IMR-90 (cell line): ENCODE measurements at regions not wholly inside any gene's neighbourhood (a gene's known extent, or its start where the extent isn't known, plus 50 kb on each side); places are given as distances from the start of the nearest gene placed in this dataset.

Experiments
- POLR2A ChIP-seq: IDR thresholded peaks from 2 replicates; pipeline ENCODE4 v1.6.1; 2012; ENCODE audit warnings: mild to moderate bottlenecking, low read depth, low read length
- TF ChIP-seq, protein P1 (sequence below): conservative IDR thresholded peaks from 2 replicates; pipeline ENCODE4 v1.5.1; 2012; ENCODE audit warnings: mild to moderate bottlenecking, low read depth, low read length, improper control_type of control experiment

- TF ChIP-seq, protein P1, sequence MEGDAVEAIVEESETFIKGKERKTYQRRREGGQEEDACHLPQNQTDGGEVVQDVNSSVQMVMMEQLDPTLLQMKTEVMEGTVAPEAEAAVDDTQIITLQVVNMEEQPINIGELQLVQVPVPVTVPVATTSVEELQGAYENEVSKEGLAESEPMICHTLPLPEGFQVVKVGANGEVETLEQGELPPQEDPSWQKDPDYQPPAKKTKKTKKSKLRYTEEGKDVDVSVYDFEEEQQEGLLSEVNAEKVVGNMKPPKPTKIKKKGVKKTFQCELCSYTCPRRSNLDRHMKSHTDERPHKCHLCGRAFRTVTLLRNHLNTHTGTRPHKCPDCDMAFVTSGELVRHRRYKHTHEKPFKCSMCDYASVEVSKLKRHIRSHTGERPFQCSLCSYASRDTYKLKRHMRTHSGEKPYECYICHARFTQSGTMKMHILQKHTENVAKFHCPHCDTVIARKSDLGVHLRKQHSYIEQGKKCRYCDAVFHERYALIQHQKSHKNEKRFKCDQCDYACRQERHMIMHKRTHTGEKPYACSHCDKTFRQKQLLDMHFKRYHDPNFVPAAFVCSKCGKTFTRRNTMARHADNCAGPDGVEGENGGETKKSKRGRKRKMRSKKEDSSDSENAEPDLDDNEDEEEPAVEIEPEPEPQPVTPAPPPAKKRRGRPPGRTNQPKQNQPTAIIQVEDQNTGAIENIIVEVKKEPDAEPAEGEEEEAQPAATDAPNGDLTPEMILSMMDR, result no peak
- no peak for TF ChIP-seq POLR2A
Measured at GRCh38 chr4:159543831-159544230, 441.0 kb downstream of the RAPGEF2 start.
